ENCODE measurements at regions not wholly inside any gene's neighbourhood (a gene's known extent, or its start where the extent isn't known, plus 50 kb on each side); places are given as distances from the start of the nearest gene placed in this dataset.

GRCh38 chr4:123104310-123105025 is 182.1 kb upstream of the NUDT6 start:
- DNase-seq, result no peak

GRCh38 chr4:123105026-123105420 is 182.6 kb upstream of the NUDT6 start:
- DNase-seq, result no peak

GRCh38 chr4:123106747-123107146 is 184.3 kb upstream of the NUDT6 start:
- DNase-seq, result no peak

- DNase-seq, result no peak
Observed at GRCh38 chr4:123107444-123108252, 185.3 kb upstream of the NUDT6 start.

GRCh38 chr4:123109139-123109538 is 186.7 kb upstream of the NUDT6 start:
- DNase-seq, result no peak

- DNase-seq, result no peak
Observed at GRCh38 chr4:123110147-123110546, 187.8 kb upstream of the NUDT6 start.

- DNase-seq, result no peak
Observed at GRCh38 chr4:123110685-123111084, 188.3 kb upstream of the NUDT6 start.

GRCh38 chr4:123113155-123113554 is 190.8 kb upstream of the NUDT6 start:
- no peak for DNase-seq

- DNase-seq, result no peak
Observed at GRCh38 chr4:123114084-123114914, 191.9 kb upstream of the NUDT6 start.

GRCh38 chr4:123114915-123115756 is 192.7 kb upstream of the NUDT6 start:
- DNase-seq, result no peak

GRCh38 chr4:123116412-123116811 is 194.0 kb upstream of the NUDT6 start:
- no peak for DNase-seq

- no peak for DNase-seq
Observed at GRCh38 chr4:123120473-123120872, 198.1 kb upstream of the NUDT6 start.

GRCh38 chr4:123121241-123121907 is 199.0 kb upstream of the NUDT6 start:
- DNase-seq, result no peak

GRCh38 chr4:123125477-123125876 is 203.1 kb upstream of the NUDT6 start:
- no peak for DNase-seq

- no peak for DNase-seq
Observed at GRCh38 chr4:123127218-123127617, 204.8 kb upstream of the NUDT6 start.

GRCh38 chr4:123127875-123128274 is 205.5 kb upstream of the NUDT6 start:
- DNase-seq, result no peak

- DNase-seq, result no peak
Observed at GRCh38 chr4:123133397-123134050, 211.1 kb upstream of the NUDT6 start.

GRCh38 chr4:123144616-123145015 is 222.2 kb upstream of the NUDT6 start:
- no peak for DNase-seq

- DNase-seq, result no peak
Observed at GRCh38 chr4:123158576-123158975, 236.2 kb upstream of the NUDT6 start.

GRCh38 chr4:123159479-123159878 is 237.1 kb upstream of the NUDT6 start:
- DNase-seq, result no peak

- no peak for DNase-seq
Observed at GRCh38 chr4:123162859-123163258, 233.7 kb upstream of the SPRY1 start.
